Activated CD4-positive, alpha-beta T cell treated with anti-CD3 and anti-CD28 coated beads, Interleukin-2, amount 10 ng/mL, durations not matched to agents 24 days and 14 days (primary cell): ENCODE measurements at regions not wholly inside any gene's neighbourhood (a gene's known extent, or its start where the extent isn't known, plus 50 kb on each side); places are given as distances from the start of the nearest gene placed in this dataset.
"Not testable (repeated sequence)": the region's sequence is repeated elsewhere in the genome, so short reads cannot be mapped to it uniquely, and the experiment has no call there.

Experiments
- DNase-seq: peaks from one replicate; pipeline ENCODE4 v3.0.0; 2022
- H3K27ac Mint-ChIP-seq: one replicate; pipeline ENCODE4 v1.8.0; 2022; ENCODE audit warnings: mild to moderate bottlenecking, mixed read lengths
- H3K27me3 Mint-ChIP-seq: one replicate; pipeline ENCODE4 v1.8.0; 2022; ENCODE audit warnings: mixed read lengths
- H3K36me3 Mint-ChIP-seq: one replicate; pipeline ENCODE4 v1.8.0; 2022; ENCODE audit warnings: low read depth, mild to moderate bottlenecking, mixed read lengths
- H3K4me1 Mint-ChIP-seq: one replicate; pipeline ENCODE4 v1.8.0; 2021; ENCODE audit warnings: mixed read lengths
- H3K4me3 Mint-ChIP-seq: one replicate; pipeline ENCODE4 v1.8.0; 2022; ENCODE audit warnings: mild to moderate bottlenecking, moderate library complexity, mixed read lengths
- H3K9me3 Mint-ChIP-seq: one replicate; pipeline ENCODE4 v1.8.0; 2021; ENCODE audit warnings: mixed read lengths
- intact Hi-C: fragments of 100-400 bp; cut with micrococcal nuclease; formaldehyde crosslinking; loops from one replicate; pipeline ENCODE4 v1.15.1; 2023

DNA sequence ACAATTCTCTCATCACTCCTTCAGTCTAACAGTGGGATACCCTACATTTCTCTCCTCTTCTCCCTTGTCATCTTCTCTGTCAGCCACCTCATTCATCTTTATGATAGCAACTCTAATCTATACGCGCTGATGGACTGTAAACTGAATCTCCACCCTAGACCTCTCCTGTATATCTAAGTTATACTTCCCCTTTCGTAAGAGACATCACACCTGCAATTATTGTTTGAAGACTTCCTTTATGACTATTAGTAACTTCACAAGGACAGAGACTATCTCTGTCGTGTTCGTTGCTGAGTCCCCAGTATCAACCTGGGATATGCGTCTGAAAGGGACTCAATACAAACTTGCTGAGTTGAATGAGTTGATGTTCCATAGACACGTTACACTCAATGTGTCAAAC lies 263.2 kb downstream of the IRS1 start:
- Mint-ChIP-seq H3K9me3 (no peaks in the 10 kb centered on the region), H3K4me3 (no peak overlapping the region), H3K27ac (no peak overlapping the region), H3K36me3 (no peaks in the 10 kb centered on the region), H3K27me3 (peaks cover 9% of the 10 kb centered on the region), H3K4me1 (no peaks in the 10 kb centered on the region)
- DNase-seq, result no peak
- intact Hi-C loops, result no loop called here

GRCh38 chr2:226532976-226533375 lies 266.6 kb downstream of the IRS1 start:
- H3K4me3 Mint-ChIP-seq, H3K4me1 Mint-ChIP-seq, H3K9me3 Mint-ChIP-seq, intact Hi-C loops, H3K36me3 Mint-ChIP-seq, H3K27me3 Mint-ChIP-seq, H3K27ac Mint-ChIP-seq, DNase-seq: not testable (repeated sequence)

- H3K9me3 Mint-ChIP-seq, result no peaks in the 10 kb centered on the region
- H3K27ac Mint-ChIP-seq, result no peak overlapping the region
- intact Hi-C loops, result no loop called here
- peaks cover 5% of the 10 kb centered on the region for H3K27me3 Mint-ChIP-seq
- H3K4me3 Mint-ChIP-seq, result no peak overlapping the region
- H3K36me3 Mint-ChIP-seq, result no peaks in the 10 kb centered on the region
- no peaks in the 10 kb centered on the region for H3K4me1 Mint-ChIP-seq
- DNase-seq, result no peak
Measured at GRCh38 chr2:226531061-226531810, 268.4 kb downstream of the IRS1 start.

DNA sequence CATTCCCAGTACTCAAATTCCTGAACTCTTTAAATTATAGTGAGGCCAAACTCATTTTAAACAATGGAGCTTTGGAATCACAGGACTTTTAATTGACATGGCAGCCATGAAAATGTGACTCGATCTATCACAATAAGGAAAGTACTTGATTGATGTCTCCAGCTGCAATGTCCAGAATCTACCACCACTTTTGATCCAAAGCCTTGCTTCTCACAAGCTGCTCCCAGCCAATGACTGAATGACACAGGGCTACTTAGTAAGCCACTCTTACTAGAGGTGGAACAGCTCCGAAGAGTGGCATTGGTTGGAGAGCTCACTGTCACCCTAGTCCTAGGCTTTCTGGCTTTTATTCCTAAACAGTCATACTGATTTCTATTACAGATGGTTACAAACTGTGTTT lies 270.1 kb downstream of the IRS1 start:
- Mint-ChIP-seq H3K36me3 (no peaks in the 10 kb centered on the region), H3K27me3 (peaks cover 5% of the 10 kb centered on the region), H3K4me3 (no peak overlapping the region), H3K4me1 (no peaks in the 10 kb centered on the region), H3K9me3 (no peaks in the 10 kb centered on the region), H3K27ac (no peak overlapping the region)
- intact Hi-C loops, result no loop called here
- DNase-seq, result no peak

DNA sequence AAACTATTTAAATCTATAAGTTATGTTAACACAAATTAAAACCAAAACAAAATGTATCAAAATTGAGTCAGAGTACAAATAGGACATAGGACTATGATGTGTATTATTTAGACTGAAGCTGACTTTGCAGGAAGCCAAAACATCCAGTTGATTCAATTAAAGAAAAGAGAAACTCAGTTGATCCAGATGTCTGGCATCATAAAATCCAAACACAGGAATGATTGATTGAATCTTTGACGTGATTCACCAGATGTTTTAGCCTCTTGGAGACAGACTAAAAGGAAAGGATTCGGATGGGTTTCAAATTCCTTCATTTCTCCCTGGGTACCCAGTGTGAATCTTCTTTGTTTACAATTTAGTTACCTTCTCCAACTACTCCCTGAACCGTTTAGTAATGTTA lies 272.9 kb downstream of the IRS1 start:
- Mint-ChIP-seq H3K36me3 (no peaks in the 10 kb centered on the region), H3K4me3 (no peak overlapping the region), H3K9me3 (peaks cover 5% of the 10 kb centered on the region), H3K4me1 (no peaks in the 10 kb centered on the region), H3K27ac (no peak overlapping the region), H3K27me3 (peaks cover 3% of the 10 kb centered on the region)
- intact Hi-C loops, result no loop called here
- no peak for DNase-seq

GRCh38 chr2:226524381-226524843 lies 275.2 kb downstream of the IRS1 start:
- intact Hi-C loops, result no loop called here
- no peaks in the 10 kb centered on the region for H3K36me3 Mint-ChIP-seq
- no peaks in the 10 kb centered on the region for H3K4me1 Mint-ChIP-seq
- no peak for DNase-seq
- no peak overlapping the region for H3K27ac Mint-ChIP-seq
- H3K4me3 Mint-ChIP-seq, result no peak overlapping the region
- no peaks in the 10 kb centered on the region for H3K27me3 Mint-ChIP-seq
- peaks cover 9% of the 10 kb centered on the region for H3K9me3 Mint-ChIP-seq

DNA sequence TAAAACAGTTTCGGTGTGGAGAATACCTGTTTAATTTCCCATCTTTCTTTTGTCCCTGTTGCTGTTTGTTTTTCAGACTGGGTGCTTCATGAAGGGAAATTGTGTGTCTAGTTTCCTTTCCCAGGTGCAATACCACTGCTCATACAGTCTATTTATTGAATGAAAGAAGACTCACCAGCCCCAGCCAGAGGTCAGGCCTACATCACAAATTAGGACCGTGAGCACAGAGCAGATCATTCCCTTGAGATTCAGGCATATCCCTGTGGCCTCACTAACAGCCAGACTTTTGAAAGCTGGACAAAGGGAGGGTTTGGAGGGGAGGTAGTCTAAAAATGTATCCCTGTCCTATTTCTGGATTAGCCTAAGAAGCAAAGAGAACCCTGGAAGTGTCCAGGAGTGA lies 278.9 kb downstream of the IRS1 start:
- no peaks in the 10 kb centered on the region for H3K4me1 Mint-ChIP-seq
- DNase-seq, result no peak
- no peak overlapping the region for H3K4me3 Mint-ChIP-seq
- H3K36me3 Mint-ChIP-seq, result no peaks in the 10 kb centered on the region
- peaks cover 9% of the 10 kb centered on the region for H3K9me3 Mint-ChIP-seq
- H3K27me3 Mint-ChIP-seq, result no peaks in the 10 kb centered on the region
- no peak overlapping the region for H3K27ac Mint-ChIP-seq
- intact Hi-C loops, result no loop called here

GRCh38 chr2:226515344-226516055 lies 284.1 kb downstream of the IRS1 start:
- intact Hi-C loops, result no loop called here
- no peak for DNase-seq
- Mint-ChIP-seq H3K9me3 (no peaks in the 10 kb centered on the region), H3K4me3 (no peak overlapping the region), H3K27ac (no peak overlapping the region), H3K27me3 (peaks cover 6% of the 10 kb centered on the region), H3K36me3 (no peaks in the 10 kb centered on the region), H3K4me1 (no peaks in the 10 kb centered on the region)

GRCh38 chr2:226514895-226515294 lies 284.7 kb downstream of the IRS1 start:
- intact Hi-C loops, result no loop called here

DNA sequence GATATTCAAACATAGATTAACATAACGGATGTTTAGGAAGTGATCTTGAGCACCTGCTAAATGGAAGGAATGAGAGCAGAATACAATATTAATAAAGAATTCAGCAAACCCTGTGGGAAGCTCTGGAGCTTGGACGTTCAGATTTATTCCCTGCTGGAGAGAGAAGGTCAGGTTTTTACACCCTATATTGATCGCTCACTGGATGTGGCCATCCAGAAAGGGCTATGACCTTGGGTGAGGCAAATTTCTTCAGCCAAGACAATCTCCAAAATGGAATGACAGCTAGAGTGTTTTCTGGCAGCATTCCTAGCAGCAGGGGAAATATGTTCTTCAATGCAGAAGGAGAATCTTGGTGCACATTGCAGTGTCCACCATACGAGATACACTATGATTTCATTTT lies 288.3 kb downstream of the IRS1 start:
- no peaks in the 10 kb centered on the region for H3K4me1 Mint-ChIP-seq
- H3K27ac Mint-ChIP-seq, result no peak overlapping the region
- H3K9me3 Mint-ChIP-seq, result no peaks in the 10 kb centered on the region
- intact Hi-C loops, result no loop called here
- H3K27me3 Mint-ChIP-seq, result peaks cover 9% of the 10 kb centered on the region
- no peaks in the 10 kb centered on the region for H3K36me3 Mint-ChIP-seq
- no peak for DNase-seq
- H3K4me3 Mint-ChIP-seq, result no peak overlapping the region

More at GRCh38 chr2:226514895-226515294, 284.7 kb downstream of the IRS1 start:
- Mint-ChIP-seq H3K27ac (no peak overlapping the region), H3K4me3 (no peak overlapping the region), H3K27me3 (peaks cover 6% of the 10 kb centered on the region), H3K36me3 (no peaks in the 10 kb centered on the region), H3K9me3 (no peaks in the 10 kb centered on the region), H3K4me1 (no peaks in the 10 kb centered on the region)
- no peak for DNase-seq

DNA sequence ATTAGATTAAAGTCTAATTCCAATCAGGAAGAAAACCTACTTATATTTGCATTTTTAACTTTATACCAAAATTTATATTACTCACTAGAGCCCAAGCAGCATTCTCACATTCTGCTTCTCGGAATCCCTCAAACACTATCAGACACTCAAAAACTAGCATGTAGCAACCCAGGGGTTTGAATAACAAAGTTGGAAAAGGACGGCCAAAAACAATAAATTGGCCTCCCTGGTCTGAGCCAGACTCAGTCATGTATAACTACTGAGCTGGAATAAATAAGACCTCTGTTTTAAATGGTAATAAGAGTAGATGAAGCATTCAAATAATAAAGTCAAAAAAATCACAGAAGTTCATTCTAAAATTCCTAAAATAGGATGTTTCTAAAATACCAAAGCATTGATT lies 290.9 kb downstream of the IRS1 start:
- Mint-ChIP-seq H3K27me3 (peaks cover 4% of the 10 kb centered on the region), H3K9me3 (no peaks in the 10 kb centered on the region), H3K4me3 (no peak overlapping the region), H3K27ac (no peak overlapping the region), H3K36me3 (no peaks in the 10 kb centered on the region), H3K4me1 (no peaks in the 10 kb centered on the region)
- intact Hi-C loops, result loop anchor here (10.0 kb wide), 1 partner anchor 296 kb away; no protein-coding TSS in a partner anchor
- DNase-seq, result no peak

DNA sequence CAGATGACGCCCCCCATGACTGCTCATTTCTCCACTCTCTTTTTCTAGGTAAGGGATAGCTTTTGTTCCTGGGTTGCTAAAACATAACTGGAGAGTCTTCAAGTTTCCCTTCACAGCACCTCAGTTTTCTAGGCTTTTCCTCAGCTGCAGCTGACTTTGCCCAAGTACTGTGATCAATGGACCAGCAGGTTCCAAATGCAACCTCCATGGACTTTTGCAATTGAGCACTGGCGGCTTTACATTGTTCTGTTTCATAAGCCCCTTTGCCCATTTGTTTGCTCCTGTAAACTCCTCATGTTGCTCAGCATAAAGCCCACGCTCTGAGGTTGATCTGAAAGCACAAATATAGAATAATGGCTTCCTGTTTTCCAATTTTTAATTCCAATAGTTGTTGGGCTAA lies 291.6 kb downstream of the IRS1 start:
- no peak for DNase-seq
- intact Hi-C loops, result loop anchor here (10.0 kb wide), 1 partner anchor 297 kb away; no protein-coding TSS in a partner anchor
- no peak overlapping the region for H3K4me3 Mint-ChIP-seq
- peaks cover 3% of the 10 kb centered on the region for H3K27me3 Mint-ChIP-seq
- no peaks in the 10 kb centered on the region for H3K4me1 Mint-ChIP-seq
- no peaks in the 10 kb centered on the region for H3K9me3 Mint-ChIP-seq
- no peaks in the 10 kb centered on the region for H3K36me3 Mint-ChIP-seq
- H3K27ac Mint-ChIP-seq, result no peak overlapping the region

DNA sequence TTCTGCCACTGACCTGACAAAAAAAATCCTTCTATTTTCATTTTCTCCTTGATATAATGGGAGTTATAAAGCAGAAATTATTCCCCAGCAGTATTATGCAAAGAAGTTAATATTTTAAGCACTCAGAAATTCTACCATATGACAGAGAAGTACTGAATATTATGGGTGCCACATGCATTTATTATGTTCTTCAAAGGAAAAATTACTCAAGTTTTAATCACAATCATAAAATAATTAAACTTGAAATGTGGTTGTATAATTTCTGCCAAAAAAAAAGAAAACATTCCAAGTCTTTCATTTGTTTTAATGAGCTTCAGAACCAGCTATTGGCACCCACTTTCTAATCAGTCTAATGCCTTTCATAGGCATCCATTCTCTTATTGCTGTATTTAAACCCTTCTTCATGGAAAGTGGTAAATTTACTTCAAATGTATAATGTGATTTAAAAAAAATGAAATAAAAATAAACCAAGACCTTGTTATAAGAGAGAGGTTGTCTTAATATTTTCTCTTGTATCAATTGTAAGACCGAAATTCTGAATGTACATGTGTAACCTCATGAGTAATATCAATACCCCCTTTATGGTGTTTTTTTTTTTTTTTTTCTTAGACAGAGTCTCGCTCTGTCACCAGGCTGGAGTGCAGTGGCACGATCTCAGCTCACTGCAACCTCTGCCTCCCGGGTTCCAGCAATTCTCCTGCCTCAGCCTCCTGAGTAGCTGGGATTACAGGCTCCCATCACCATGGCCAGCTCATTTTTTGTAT lies 302.3 kb downstream of the IRS1 start:
- H3K4me1 Mint-ChIP-seq, result no peaks in the 10 kb centered on the region

DNA sequence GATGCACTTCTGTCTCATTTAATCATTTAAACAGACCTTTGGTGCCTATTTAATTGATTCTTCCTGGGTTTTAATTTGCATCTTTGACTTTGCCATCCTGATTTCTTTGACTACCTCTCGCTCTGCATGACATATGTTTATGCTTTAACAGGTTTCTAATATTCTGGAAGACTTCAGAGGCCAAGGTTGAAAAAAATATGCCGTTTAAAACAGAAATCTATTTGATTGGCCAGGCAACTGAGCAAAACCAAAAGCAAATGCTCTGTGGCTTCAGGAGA lies 303.4 kb downstream of the IRS1 start:
- peaks cover 10% of the 10 kb centered on the region for H3K27me3 Mint-ChIP-seq
- no peaks in the 10 kb centered on the region for H3K4me1 Mint-ChIP-seq
- no peaks in the 10 kb centered on the region for H3K9me3 Mint-ChIP-seq
- intact Hi-C loops, result no loop called here
- H3K27ac Mint-ChIP-seq, result no peak overlapping the region
- DNase-seq, result no peak
- H3K36me3 Mint-ChIP-seq, result no peaks in the 10 kb centered on the region
- H3K4me3 Mint-ChIP-seq, result no peak overlapping the region

More for the DNA sequence above, 302.3 kb downstream of the IRS1 start:
- Mint-ChIP-seq H3K9me3 (no peaks in the 10 kb centered on the region), H3K27me3 (peaks cover 9% of the 10 kb centered on the region), H3K27ac (no peak overlapping the region), H3K36me3 (no peaks in the 10 kb centered on the region), H3K4me3 (no peak overlapping the region)
- DNase-seq, result no peak
- intact Hi-C loops, result no loop called here
